ENCODE measurements at regions not wholly inside any gene's neighbourhood (a gene's known extent, or its start where the extent isn't known, plus 50 kb on each side); places are given as distances from the start of the nearest gene placed in this dataset.

DNA sequence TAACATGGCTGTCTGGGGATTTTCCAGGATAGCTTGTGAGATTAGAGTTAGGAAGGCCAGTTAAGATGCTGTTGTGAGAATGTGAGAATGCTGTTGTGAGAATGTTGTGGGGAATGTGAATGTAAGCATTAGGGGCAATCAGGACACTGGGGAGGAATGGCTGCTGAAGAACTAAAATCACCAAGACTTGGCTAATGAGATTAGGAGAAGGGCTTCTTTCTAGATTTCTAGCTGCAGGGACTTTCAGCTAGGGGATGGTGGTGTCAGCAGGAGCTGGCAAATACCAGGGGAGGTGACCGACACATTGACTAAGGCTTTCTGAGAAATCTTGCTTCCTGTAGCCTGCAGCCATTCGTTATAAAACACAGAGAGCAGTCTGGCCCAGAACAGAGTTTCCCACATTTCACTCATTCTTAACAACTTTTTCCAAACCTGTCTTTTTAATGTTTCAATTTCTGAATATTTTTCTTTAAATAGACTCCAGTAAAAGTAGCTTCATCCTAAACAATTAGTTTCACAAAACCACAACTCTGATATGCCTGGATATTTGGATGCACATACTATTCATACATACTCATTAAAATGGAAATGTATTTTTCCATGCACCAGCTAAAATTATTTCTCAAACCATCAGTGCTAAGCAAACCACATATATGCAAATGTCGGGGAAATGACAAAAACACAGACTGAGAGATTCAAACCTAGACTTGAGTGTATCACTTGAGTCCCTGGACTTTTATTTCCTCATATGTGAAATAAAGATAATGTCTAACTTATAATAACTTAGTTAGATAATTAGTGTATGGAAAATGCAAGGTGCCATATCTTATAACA, 89.3 kb upstream of the TNC start:
- no peak for DNase-seq
- in situ Hi-C loops (cut with MboI; ENCODE audit: low pct_unique_long_range_greater_than_20kb, low sequenced_read_pairs), result no loop called here

GRCh38 chr9:115208501-115208900, 90.5 kb upstream of the TNC start:
- in situ Hi-C loops (cut with MboI; ENCODE audit: low pct_unique_long_range_greater_than_20kb, low sequenced_read_pairs), result no loop called here
- DNase-seq, result no peak

DNA sequence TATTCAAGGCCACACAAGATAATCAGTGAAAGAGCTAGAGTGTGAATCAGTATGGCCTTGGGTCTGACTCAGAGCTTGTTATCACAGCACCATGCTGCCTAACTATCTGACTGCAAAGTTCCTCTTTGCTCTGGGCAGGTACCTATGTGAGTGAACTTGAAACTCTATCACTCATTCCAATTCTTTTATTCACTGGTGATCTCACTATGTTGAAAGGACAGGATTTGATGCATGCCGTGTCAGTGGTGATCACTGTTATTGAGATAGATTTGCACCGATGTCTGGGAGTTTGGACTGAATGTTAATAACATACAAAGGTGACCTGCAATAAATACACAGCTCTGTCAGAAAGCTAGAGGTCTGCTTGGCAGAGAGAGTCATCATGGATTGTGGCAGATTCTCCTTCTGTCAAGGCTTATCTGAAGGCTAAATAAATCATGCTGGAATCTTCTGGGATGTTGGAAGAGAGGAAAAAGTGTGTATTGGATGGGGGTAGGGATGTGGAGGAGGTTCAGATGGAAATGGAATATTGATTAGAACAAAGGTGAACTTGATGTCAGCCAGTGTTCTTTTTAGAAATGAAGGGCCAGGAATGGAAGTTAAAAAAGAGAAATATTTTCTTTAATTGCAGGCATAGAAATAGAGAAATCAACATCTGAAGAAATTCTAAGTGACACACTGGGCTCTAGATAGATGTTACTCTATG, 91.8 kb upstream of the TNC start:
- no peak for DNase-seq
- in situ Hi-C loops (cut with MboI; ENCODE audit: low pct_unique_long_range_greater_than_20kb, low sequenced_read_pairs), result no loop called here

- no peak for DNase-seq
- in situ Hi-C loops (cut with MboI; ENCODE audit: low pct_unique_long_range_greater_than_20kb, low sequenced_read_pairs), result no loop called here
Measured at GRCh38 chr9:115210699-115211098, 92.7 kb upstream of the TNC start.

- in situ Hi-C loops (cut with MboI; ENCODE audit: low pct_unique_long_range_greater_than_20kb, low sequenced_read_pairs), result no loop called here
- DNase-seq, result no peak
Measured at GRCh38 chr9:115211413-115212124, 93.6 kb upstream of the TNC start.

- in situ Hi-C loops (cut with MboI; ENCODE audit: low pct_unique_long_range_greater_than_20kb, low sequenced_read_pairs), result no loop called here
- DNase-seq, result no peak
Measured at GRCh38 chr9:115212125-115212605, 94.2 kb upstream of the TNC start.

GRCh38 chr9:115212832-115213231, 94.9 kb upstream of the TNC start:
- no peak for DNase-seq
- in situ Hi-C loops (cut with MboI; ENCODE audit: low pct_unique_long_range_greater_than_20kb, low sequenced_read_pairs), result no loop called here

- in situ Hi-C loops (cut with MboI; ENCODE audit: low pct_unique_long_range_greater_than_20kb, low sequenced_read_pairs), result no loop called here
- no peak for DNase-seq
Measured at GRCh38 chr9:115213818-115214334, 95.9 kb upstream of the TNC start.

DNA sequence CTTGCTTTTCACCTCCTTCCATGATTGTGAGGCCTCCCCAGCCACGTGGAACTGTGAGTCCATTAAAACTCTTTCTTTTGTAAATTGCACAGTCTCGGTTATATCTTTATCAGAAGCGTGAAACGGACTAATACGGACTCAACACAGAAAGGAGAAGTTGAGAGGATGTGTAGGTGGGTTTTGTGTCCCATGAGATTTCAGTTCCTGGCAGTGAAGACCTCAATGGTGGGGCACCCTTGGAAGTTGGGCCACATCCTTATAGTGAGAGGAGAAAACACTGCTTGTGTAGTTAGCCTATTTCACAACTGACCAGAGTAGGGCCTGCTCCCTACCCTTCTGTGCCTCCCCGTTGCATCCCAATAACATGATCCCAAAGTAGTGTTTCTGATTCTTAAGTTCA, 98.9 kb upstream of the TNC start:
- in situ Hi-C loops (cut with MboI; ENCODE audit: low pct_unique_long_range_greater_than_20kb, low sequenced_read_pairs), result no loop called here
- DNase-seq, result no peak

DNA sequence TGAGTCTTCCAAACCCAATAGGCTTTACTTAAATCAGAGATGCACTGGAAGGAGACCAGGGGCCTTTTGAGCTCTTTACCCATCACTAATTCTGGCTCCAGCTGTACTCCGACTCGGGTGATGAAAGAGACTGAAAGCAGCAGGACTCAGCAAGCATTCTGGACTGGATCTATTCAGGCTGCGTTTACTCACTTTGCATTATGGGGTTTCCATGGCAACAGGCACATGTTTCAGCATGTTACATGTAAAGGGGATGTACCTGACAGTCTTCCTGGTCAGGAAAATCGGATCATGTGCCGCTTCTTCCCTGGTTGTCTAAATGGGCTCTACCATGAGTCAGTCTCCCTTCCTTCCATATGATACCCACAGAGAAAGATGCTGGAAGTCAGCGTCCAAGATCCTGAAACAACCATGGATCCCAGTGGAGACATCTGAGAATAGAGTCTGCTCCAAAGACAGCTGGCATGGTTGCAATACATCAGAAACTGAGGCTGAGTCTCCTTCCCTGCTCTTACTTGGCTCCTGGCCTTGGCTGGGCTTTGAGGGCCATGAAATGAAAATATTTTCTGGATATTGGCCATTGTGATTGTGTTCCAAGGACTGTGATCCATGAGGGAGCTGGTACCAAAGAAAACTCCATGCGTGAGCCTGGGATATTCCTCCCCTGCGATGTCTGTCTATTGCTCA, 102.5 kb upstream of the TNC start:
- in situ Hi-C loops (cut with MboI; ENCODE audit: low pct_unique_long_range_greater_than_20kb, low sequenced_read_pairs), result no loop called here
- no peak for DNase-seq

- in situ Hi-C loops (cut with MboI; ENCODE audit: low pct_unique_long_range_greater_than_20kb, low sequenced_read_pairs), result no loop called here
- no peak for DNase-seq
Measured at GRCh38 chr9:115223471-115223870, 105.5 kb upstream of the TNC start.

DNA sequence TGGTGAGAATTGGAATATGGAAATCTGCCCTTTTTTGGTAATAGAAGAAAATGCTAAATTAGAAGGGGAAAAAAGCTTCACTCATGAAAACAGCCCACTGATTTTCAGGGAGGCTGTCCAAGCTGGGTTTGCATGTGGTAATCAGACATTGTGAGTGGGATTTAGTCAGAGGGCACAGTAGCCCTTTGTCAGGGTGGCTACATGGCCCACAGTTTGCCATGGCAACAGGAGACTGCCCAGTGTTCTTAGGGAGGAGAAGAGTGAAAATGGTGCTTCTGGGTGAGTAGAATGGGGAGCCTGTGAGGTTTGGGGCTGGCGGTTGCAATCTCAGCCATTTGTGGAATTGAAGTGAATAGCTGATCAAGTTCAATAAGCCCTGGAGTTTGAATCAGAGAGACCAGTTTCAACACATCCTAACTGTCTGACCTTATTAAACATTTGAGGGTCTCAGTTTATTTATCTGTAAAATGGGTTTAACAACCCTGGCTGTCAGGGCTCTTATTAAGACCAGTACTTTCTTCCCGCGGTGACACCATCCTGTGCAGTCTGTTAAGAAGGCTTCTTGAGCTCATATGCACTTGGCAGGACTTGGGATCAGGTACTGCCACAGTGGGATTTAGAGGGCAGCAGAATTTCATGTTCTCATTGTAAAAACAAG, 107.6 kb upstream of the TNC start:
- in situ Hi-C loops (cut with MboI; ENCODE audit: low pct_unique_long_range_greater_than_20kb, low sequenced_read_pairs), result no loop called here
- DNase-seq, result no peak

- no peak for DNase-seq
- in situ Hi-C loops (cut with MboI; ENCODE audit: low pct_unique_long_range_greater_than_20kb, low sequenced_read_pairs), result no loop called here
Measured at GRCh38 chr9:115226152-115226551, 108.2 kb upstream of the TNC start.

DNA sequence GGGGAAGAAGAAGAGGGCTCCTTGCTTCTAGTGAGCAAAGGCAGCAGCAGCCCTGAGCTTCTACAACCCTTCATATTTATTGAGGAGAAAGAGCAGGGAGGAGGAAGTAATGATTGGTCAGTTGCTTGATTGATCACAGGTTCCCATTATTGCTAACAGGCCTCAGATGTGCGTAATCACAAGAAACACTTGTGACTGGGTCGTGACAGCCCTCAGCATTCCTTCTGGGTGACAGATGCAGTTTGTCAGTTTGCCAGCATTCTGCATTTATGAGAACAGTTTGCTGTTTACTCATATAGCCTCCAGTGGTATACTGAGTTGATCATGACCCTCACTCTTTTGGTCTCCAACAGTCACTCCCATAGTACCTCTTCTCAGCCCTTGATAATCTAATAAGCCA, 111.5 kb upstream of the TNC start:
- in situ Hi-C loops (cut with MboI; ENCODE audit: low pct_unique_long_range_greater_than_20kb, low sequenced_read_pairs), result no loop called here

GRCh38 chr9:115230924-115231515, 113.1 kb upstream of the TNC start:
- no peak for DNase-seq
- in situ Hi-C loops (cut with MboI; ENCODE audit: low pct_unique_long_range_greater_than_20kb, low sequenced_read_pairs), result no loop called here

More for the DNA sequence above, 111.5 kb upstream of the TNC start:
- DNase-seq, result no peak

GRCh38 chr9:115232181-115232774, 114.3 kb upstream of the TNC start:
- DNase-seq, result no peak
- in situ Hi-C loops (cut with MboI; ENCODE audit: low pct_unique_long_range_greater_than_20kb, low sequenced_read_pairs), result no loop called here

DNA sequence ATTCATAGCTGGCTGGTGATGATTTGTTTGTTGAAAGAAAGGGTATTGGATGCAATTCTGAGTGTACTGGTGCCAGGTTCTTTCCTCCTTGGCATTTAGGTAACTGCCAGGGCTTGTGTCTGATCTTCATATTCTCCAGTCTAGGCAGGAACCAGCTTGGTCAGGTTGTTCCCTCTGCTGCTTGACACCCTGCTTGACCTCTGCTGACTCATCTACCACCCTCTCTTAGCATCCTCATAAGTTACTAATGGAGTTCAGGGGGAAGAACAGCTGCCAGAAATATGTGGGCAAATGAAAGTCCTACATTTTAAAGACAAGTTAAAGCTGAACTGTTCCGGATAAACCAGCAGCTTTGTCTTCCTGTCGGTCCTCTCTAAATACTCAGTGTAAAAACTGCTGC, 116.1 kb upstream of the TNC start:
- DNase-seq, result no peak
- in situ Hi-C loops (cut with MboI; ENCODE audit: low pct_unique_long_range_greater_than_20kb, low sequenced_read_pairs), result no loop called here

DNA sequence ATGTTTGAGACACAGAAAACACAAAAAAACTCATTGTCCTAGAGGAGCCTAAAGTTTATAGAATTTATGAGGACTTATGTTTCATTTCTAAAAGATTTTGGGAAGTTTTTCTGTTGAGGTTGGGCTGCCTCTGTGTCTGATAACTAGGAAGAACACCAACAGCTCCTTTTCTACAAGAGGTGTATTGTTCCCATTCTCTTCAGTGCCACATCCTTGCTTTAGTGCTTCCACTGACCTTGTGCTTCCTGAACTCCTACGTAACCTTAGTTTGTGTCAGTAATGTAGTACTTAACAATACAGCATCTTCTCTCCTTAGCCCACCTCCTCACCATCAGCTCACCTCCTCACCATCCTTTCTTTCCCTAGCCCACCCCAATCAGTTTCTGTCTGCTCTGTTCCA, 117.3 kb upstream of the TNC start:
- in situ Hi-C loops (cut with MboI; ENCODE audit: low pct_unique_long_range_greater_than_20kb, low sequenced_read_pairs), result no loop called here
- no peak for DNase-seq
